HG03378 (cell line): ENCODE measurements at regions not wholly inside any gene's neighbourhood (a gene's known extent, or its start where the extent isn't known, plus 50 kb on each side); places are given as distances from the start of the nearest gene placed in this dataset.
"Not testable (repeated sequence)": the region's sequence is repeated elsewhere in the genome, so short reads cannot be mapped to it uniquely, and the experiment has no call there.

Source experiments
- ATAC-seq: cut with Tn5 transposase; IDR thresholded peaks from one replicate; pipeline ENCODE4 v1.9.1; 2021; ENCODE audit warnings: mild to moderate bottlenecking, moderate library complexity; ENCODE audit not compliant: unreplicated experiment

- no peak for ATAC-seq
Observed at GRCh38 chr1:70667494-70668170, 256.6 kb downstream of the CTH start.

GRCh38 chr1:70671006-70671405, 259.9 kb downstream of the CTH start:
- ATAC-seq = no peak

GRCh38 chr1:70672442-70672888, 261.4 kb downstream of the CTH start:
- no peak for ATAC-seq

GRCh38 chr1:70674941-70675685, 264.0 kb downstream of the CTH start:
- ATAC-seq = no peak

GRCh38 chr1:70675737-70676156, 264.7 kb downstream of the CTH start:
- ATAC-seq = peak; percentile 86

- peak; percentile 99 for ATAC-seq
Observed at GRCh38 chr1:70685300-70686286, 274.5 kb downstream of the CTH start.

- no peak for ATAC-seq
Observed at GRCh38 chr1:70688580-70688979, 277.5 kb downstream of the CTH start.

- no peak for ATAC-seq
Observed at GRCh38 chr1:70706381-70707037, 295.4 kb downstream of the CTH start.

- ATAC-seq = no peak
Observed at GRCh38 chr1:70707214-70707613, 296.1 kb downstream of the CTH start.

- ATAC-seq = no peak
Observed at GRCh38 chr1:70714149-70714548, 303.1 kb downstream of the CTH start.

- ATAC-seq = no peak
Observed at GRCh38 chr1:70717211-70717610, 306.1 kb downstream of the CTH start.

GRCh38 chr1:70717656-70718055, 306.6 kb downstream of the CTH start:
- no peak for ATAC-seq

- ATAC-seq = no peak
Observed at GRCh38 chr1:70718086-70718630, 307.1 kb downstream of the CTH start.

- no peak for ATAC-seq
Observed at GRCh38 chr1:70719154-70719553, 308.1 kb downstream of the CTH start.

GRCh38 chr1:70720109-70720508, 309.0 kb downstream of the CTH start:
- ATAC-seq = no peak

GRCh38 chr1:70720521-70720920, 309.5 kb downstream of the CTH start:
- ATAC-seq = no peak

GRCh38 chr1:70727886-70728489, 316.9 kb downstream of the CTH start:
- ATAC-seq = no peak

- ATAC-seq = not testable (repeated sequence)
Observed at GRCh38 chr1:70736518-70736917, 311.1 kb downstream of the PTGER3 start.

- no peak for ATAC-seq
Observed at GRCh38 chr1:70737125-70737524, 310.5 kb downstream of the PTGER3 start.

GRCh38 chr1:70738624-70739023, 309.0 kb downstream of the PTGER3 start:
- no peak for ATAC-seq
